Nephron progenitor cell (in vitro differentiated cells): ENCODE measurements at regions not wholly inside any gene's neighbourhood (a gene's known extent, or its start where the extent isn't known, plus 50 kb on each side); places are given as distances from the start of the nearest gene placed in this dataset.
"Not testable (repeated sequence)": the region's sequence is repeated elsewhere in the genome, so short reads cannot be mapped to it uniquely, and the experiment has no call there.

Experiments used
- DNase-seq: peaks from one replicate; pipeline ENCODE4 v3.0.0; 2021
- H3K27ac Mint-ChIP-seq: 2 replicates; pipeline ENCODE4 v1.8.0; 2021; ENCODE audit warnings: mild to moderate bottlenecking, moderate library complexity, mixed read lengths
- H3K27me3 Mint-ChIP-seq: 2 replicates; pipeline ENCODE4 v1.8.0; 2021; ENCODE audit warnings: mild to moderate bottlenecking, low read depth, mixed read lengths; ENCODE audit not compliant: poor library complexity
- H3K36me3 Mint-ChIP-seq: 2 replicates; pipeline ENCODE4 v1.8.0; 2021; ENCODE audit warnings: low read depth, mixed read lengths
- H3K4me1 Mint-ChIP-seq: 2 replicates; pipeline ENCODE4 v1.8.0; 2021; ENCODE audit warnings: mixed read lengths
- H3K4me3 Mint-ChIP-seq: 2 replicates; pipeline ENCODE4 v1.8.0; 2021; ENCODE audit warnings: mild to moderate bottlenecking, moderate library complexity, mixed read lengths
- H3K9me3 Mint-ChIP-seq: 2 replicates; pipeline ENCODE4 v1.8.0; 2021; ENCODE audit warnings: mild to moderate bottlenecking, moderate library complexity, mixed read lengths
- CTCF ChIP-seq: fragments of 200-600 bp; sonication (generic); IDR thresholded peaks from 2 replicates; pipeline ENCODE4 v1.5.0; 2021; ENCODE audit warnings: antibody characterized with exemption

- no peak for TF ChIP-seq CTCF
- H3K27me3 Mint-ChIP-seq = peaks cover 5% of the 10 kb centered on the region
- no peak overlapping the region for H3K27ac Mint-ChIP-seq
- H3K9me3 Mint-ChIP-seq = no peaks in the 10 kb centered on the region
- no peak overlapping the region for H3K4me3 Mint-ChIP-seq
- peaks cover 6% of the 10 kb centered on the region for H3K4me1 Mint-ChIP-seq
- no peaks in the 10 kb centered on the region for H3K36me3 Mint-ChIP-seq
- no peak for DNase-seq
Observed at GRCh38 chr5:44539602-44539919, 150.3 kb upstream of the FGF10 start.

GRCh38 chr5:44538797-44539601 lies 149.8 kb upstream of the FGF10 start:
- TF ChIP-seq CTCF = no peak
- no peak for DNase-seq
- H3K36me3 Mint-ChIP-seq = no peaks in the 10 kb centered on the region
- H3K4me3 Mint-ChIP-seq = no peak overlapping the region
- no peak overlapping the region for H3K27ac Mint-ChIP-seq
- peaks cover 6% of the 10 kb centered on the region for H3K4me1 Mint-ChIP-seq
- no peaks in the 10 kb centered on the region for H3K9me3 Mint-ChIP-seq
- peaks cover 5% of the 10 kb centered on the region for H3K27me3 Mint-ChIP-seq

- Mint-ChIP-seq H3K9me3 (no peaks in the 10 kb centered on the region), H3K4me1 (peaks cover 6% of the 10 kb centered on the region), H3K36me3 (no peaks in the 10 kb centered on the region), H3K27me3 (peaks cover 5% of the 10 kb centered on the region), H3K27ac (no peak overlapping the region), H3K4me3 (no peak overlapping the region)
- DNase-seq = peak; percentile 53
- peak; percentile 80 for TF ChIP-seq CTCF
Observed at GRCh38 chr5:44536650-44537260, 147.5 kb upstream of the FGF10 start.

- Mint-ChIP-seq H3K4me3 (no peak overlapping the region), H3K36me3 (no peaks in the 10 kb centered on the region), H3K9me3 (no peaks in the 10 kb centered on the region), H3K27me3 (no peaks in the 10 kb centered on the region), H3K27ac (no peak overlapping the region), H3K4me1 (peaks cover 6% of the 10 kb centered on the region)
- TF ChIP-seq CTCF = no peak
- no peak for DNase-seq
Observed at GRCh38 chr5:44535621-44536020, 146.4 kb upstream of the FGF10 start.

- no peak overlapping the region for H3K27ac Mint-ChIP-seq
Observed at GRCh38 chr5:44532981-44533380, 143.8 kb upstream of the FGF10 start.

GRCh38 chr5:44531756-44532155 lies 142.5 kb upstream of the FGF10 start:
- H3K4me1 Mint-ChIP-seq, H3K27me3 Mint-ChIP-seq, H3K9me3 Mint-ChIP-seq, H3K4me3 Mint-ChIP-seq, DNase-seq, H3K36me3 Mint-ChIP-seq, H3K27ac Mint-ChIP-seq: not testable (repeated sequence)

More at GRCh38 chr5:44532981-44533380, 143.8 kb upstream of the FGF10 start:
- no peaks in the 10 kb centered on the region for H3K36me3 Mint-ChIP-seq
- DNase-seq = no peak
- no peak overlapping the region for H3K4me3 Mint-ChIP-seq
- H3K27me3 Mint-ChIP-seq = no peaks in the 10 kb centered on the region
- no peaks in the 10 kb centered on the region for H3K9me3 Mint-ChIP-seq
- H3K4me1 Mint-ChIP-seq = no peaks in the 10 kb centered on the region
- TF ChIP-seq CTCF = no peak

- not testable (repeated sequence) for H3K4me3 Mint-ChIP-seq, DNase-seq, H3K4me1 Mint-ChIP-seq, H3K36me3 Mint-ChIP-seq, H3K9me3 Mint-ChIP-seq, H3K27me3 Mint-ChIP-seq
- H3K27ac Mint-ChIP-seq = peak overlapping the region; percentile 80
Observed at GRCh38 chr5:44530783-44531182, 141.6 kb upstream of the FGF10 start.
